SIG-M5 treated with dmso at 0.1 percent for 504 hours (cell line): ENCODE measurements at regions not wholly inside any gene's neighbourhood (a gene's known extent, or its start where the extent isn't known, plus 50 kb on each side); places are given as distances from the start of the nearest gene placed in this dataset.

Experiments used
- DNase-seq: peaks from one replicate; lab custom pipeline; 2025; ENCODE audit not compliant: unreplicated experiment; lab: John Stamatoyannopoulos, UW

- no peak for DNase-seq
These were observed 280.8 kb downstream of the CDH10 start for GRCh38 chr5:24363789-24364481.

GRCh38 chr5:24364711-24365110, 280.1 kb downstream of the CDH10 start:
- no peak for DNase-seq

GRCh38 chr5:24365406-24365805, 279.4 kb downstream of the CDH10 start:
- DNase-seq = no peak

- DNase-seq = no peak
These were observed 277.6 kb downstream of the CDH10 start for GRCh38 chr5:24367216-24367615.

GRCh38 chr5:24368115-24368514, 276.7 kb downstream of the CDH10 start:
- DNase-seq = no peak

- DNase-seq = no peak
These were observed 268.6 kb downstream of the CDH10 start for GRCh38 chr5:24376210-24376609.

GRCh38 chr5:24376616-24377015, 268.2 kb downstream of the CDH10 start:
- DNase-seq = no peak

- DNase-seq = no peak
These were observed 262.8 kb downstream of the CDH10 start for GRCh38 chr5:24381861-24382489.

- no peak for DNase-seq
These were observed 259.7 kb downstream of the CDH10 start for GRCh38 chr5:24385070-24385469.

- no peak for DNase-seq
These were observed 259.2 kb downstream of the CDH10 start for GRCh38 chr5:24385617-24386016.

- DNase-seq = no peak
These were observed 256.3 kb downstream of the CDH10 start for GRCh38 chr5:24388448-24388847.

GRCh38 chr5:24389968-24390367, 254.8 kb downstream of the CDH10 start:
- DNase-seq = no peak

GRCh38 chr5:24391816-24392215, 253.0 kb downstream of the CDH10 start:
- no peak for DNase-seq

GRCh38 chr5:24397601-24398000, 247.2 kb downstream of the CDH10 start:
- DNase-seq = no peak

- DNase-seq = no peak
These were observed 243.0 kb downstream of the CDH10 start for GRCh38 chr5:24401773-24402172.

- no peak for DNase-seq
These were observed 237.3 kb downstream of the CDH10 start for GRCh38 chr5:24407466-24407865.

- no peak for DNase-seq
These were observed 216.4 kb downstream of the CDH10 start for GRCh38 chr5:24428345-24428744.

- no peak for DNase-seq
These were observed 211.2 kb downstream of the CDH10 start for GRCh38 chr5:24433555-24433954.
